ENCODE measurements at regions not wholly inside any gene's neighbourhood (a gene's known extent, or its start where the extent isn't known, plus 50 kb on each side); places are given as distances from the start of the nearest gene placed in this dataset.

DNA sequence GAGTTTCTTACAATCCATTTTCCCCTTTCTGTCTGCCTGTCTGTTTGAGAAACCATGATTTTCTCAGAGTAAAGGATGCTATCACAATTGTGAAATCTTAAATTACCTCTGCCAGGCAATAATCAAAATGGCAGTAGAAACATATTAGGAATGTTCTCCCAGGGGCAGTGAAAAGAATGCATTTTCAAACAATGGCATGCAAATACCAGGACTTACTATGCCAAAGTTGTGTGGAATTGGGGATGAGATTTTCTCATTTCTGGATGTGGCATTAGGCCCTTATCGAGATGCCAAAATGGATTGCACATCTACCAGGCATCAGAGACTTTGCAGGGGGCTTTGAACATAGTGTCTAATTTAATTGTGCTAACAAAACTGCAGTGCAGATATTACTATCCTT is 821.4 kb downstream of the RNF144A start:
- no peak overlapping the region for H3K4me3 Mint-ChIP-seq
- no peak for DNase-seq
- H3K27ac Mint-ChIP-seq, result peak overlapping the region in 3 of 10 donors; percentile 28 to 71 (median 54)
- peaks cover 0 to 5% (median 0%) of the 10 kb centered on the region in 9 donors for H3K9me3 Mint-ChIP-seq
- no peaks in the 10 kb centered on the region for H3K27me3 Mint-ChIP-seq
- peaks cover 18 to 58% (median 39%) of the 10 kb centered on the region in 4 donors for H3K4me1 Mint-ChIP-seq
- peaks cover 0 to 4% (median 0%) of the 10 kb centered on the region in 3 donors for H3K36me3 Mint-ChIP-seq
- no peak for ATAC-seq
- POLR2A ChIA-PET, result interaction anchor here (1.7 kb wide), 1 partner anchor 11 kb away, joined by 4 read pairs; no protein-coding TSS in a partner anchor

DNA sequence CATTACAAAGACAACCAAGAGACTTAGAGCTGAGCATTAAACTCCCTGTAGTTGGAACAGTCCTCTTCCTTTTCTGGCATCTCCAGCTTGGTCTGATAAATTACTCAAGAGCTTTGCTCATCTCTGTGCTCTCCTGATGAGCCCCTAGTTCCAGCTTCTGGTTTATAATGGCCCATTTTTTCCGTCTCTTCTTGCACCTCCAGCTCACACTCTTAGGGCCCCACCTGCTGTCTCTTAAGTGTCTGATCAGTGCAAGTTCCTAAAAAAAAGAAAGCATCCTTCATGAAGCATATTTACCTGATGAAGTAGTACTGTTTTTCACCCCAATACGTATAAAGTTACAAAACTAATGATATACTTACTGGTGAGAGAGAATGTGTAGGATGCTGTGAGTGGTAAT is 822.9 kb downstream of the RNF144A start:
- H3K27ac Mint-ChIP-seq, result peak overlapping the region in 5 of 10 donors; percentile 26 to 82 (median 34)
- no peaks in the 10 kb centered on the region for H3K27me3 Mint-ChIP-seq
- H3K4me3 Mint-ChIP-seq, result peak overlapping the region in 1 of 10 donors; percentile 46
- peak in 2 of 10 donors; percentile 31 to 33 for DNase-seq
- peaks cover 20 to 58% (median 42%) of the 10 kb centered on the region in 4 donors for H3K4me1 Mint-ChIP-seq
- peaks cover 0 to 10% (median 0%) of the 10 kb centered on the region in 3 donors for H3K36me3 Mint-ChIP-seq
- peaks cover 0 to 15% (median 4%) of the 10 kb centered on the region in 9 donors for H3K9me3 Mint-ChIP-seq
- POLR2A ChIA-PET, result interaction anchor here (0.6 to 2.5 kb wide), 6 partner anchors 13 to 312 kb away, joined by 3 to 9 read pairs (median 6); no protein-coding TSS in a partner anchor
- peak in 1 of 2 donors; percentile 33 for ATAC-seq

DNA sequence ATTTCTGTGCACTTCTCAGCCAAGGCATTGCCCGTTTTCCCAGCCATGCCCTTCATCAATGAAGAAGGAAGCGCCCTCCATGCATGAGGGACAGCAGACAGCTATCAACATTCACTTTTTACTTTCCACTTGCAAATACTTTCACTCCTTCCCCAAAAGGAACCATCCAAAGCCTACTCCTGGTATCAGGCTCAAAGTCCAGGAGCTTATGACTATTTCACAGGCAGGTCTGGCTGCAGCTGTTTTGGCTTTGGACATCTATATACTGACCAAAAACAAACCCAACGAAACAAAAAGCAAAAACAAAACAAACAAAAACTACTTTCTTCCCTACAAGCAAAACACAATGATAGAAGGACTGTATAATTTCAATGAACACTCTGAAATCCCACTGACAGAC is 825.1 kb downstream of the RNF144A start:
- H3K36me3 Mint-ChIP-seq, result peaks cover 0 to 10% (median 0%) of the 10 kb centered on the region in 3 donors
- ATAC-seq (no peak), DNase-seq (no peak)
- H3K27me3 Mint-ChIP-seq, result no peaks in the 10 kb centered on the region
- peaks cover 0 to 15% (median 4%) of the 10 kb centered on the region in 9 donors for H3K9me3 Mint-ChIP-seq
- POLR2A ChIA-PET, result interaction anchor here (2.5 kb wide), 1 partner anchor 292 kb away, joined by 6 read pairs; no protein-coding TSS in a partner anchor
- peaks cover 15 to 52% (median 42%) of the 10 kb centered on the region in 4 donors for H3K4me1 Mint-ChIP-seq
- peak overlapping the region in 2 of 10 donors; percentile 11 to 56 for H3K27ac Mint-ChIP-seq
- H3K4me3 Mint-ChIP-seq, result peak overlapping the region in 1 of 10 donors; percentile 31

DNA sequence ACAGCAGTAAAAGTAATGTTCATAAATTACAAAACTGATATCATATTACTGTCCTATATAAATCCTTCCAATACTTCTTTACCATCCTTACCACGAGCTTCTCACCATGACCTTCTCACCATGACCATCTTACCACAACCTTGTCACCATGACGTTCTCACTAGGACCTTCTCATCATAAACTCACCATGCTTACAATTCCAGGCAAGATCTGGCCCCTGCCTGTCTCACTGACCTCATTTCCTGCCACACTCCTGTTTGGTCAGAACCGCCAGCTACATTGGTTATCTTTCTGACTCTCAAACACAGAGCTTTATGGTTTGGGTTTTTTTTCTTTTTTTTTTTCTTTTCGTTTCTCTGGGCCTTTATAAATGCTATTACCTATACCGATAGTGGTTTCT is 827.6 kb downstream of the RNF144A start:
- peak; percentile 53 to 62 for ATAC-seq

DNA sequence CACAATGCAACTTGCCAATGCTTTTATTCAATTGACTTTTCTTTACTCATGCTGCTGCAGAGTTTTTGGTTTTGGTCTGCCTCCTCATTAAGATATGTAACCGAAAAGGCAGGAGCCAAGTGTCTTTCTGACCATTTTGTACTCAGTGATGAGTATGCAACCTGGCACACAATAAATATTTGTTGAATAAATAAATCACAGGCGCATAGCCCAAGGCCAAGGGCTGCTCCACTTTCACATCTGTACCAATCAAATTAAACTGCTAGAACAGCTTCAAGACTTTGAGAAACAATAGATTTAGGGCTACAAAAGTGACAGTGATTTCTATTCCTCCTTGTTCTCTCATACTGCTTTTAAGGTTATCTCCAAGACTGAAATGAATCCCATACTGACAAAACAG is 828.2 kb downstream of the RNF144A start:
- H3K9me3 Mint-ChIP-seq, result peaks cover 0 to 15% (median 4%) of the 10 kb centered on the region in 9 donors
- ATAC-seq, result no peak
- POLR2A ChIA-PET, result no interaction called here
- no peak overlapping the region for H3K4me3 Mint-ChIP-seq
- H3K27me3 Mint-ChIP-seq, result no peaks in the 10 kb centered on the region
- peaks cover 9 to 52% (median 26%) of the 10 kb centered on the region in 4 donors for H3K4me1 Mint-ChIP-seq
- H3K27ac Mint-ChIP-seq, result peak overlapping the region in 3 of 10 donors; percentile 10 to 89 (median 50)
- DNase-seq, result no peak
- peaks cover 0 to 10% (median 0%) of the 10 kb centered on the region in 3 donors for H3K36me3 Mint-ChIP-seq

More for the DNA sequence above, 827.6 kb downstream of the RNF144A start:
- Mint-ChIP-seq H3K4me3 (peak overlapping the region in 3 of 10 donors; percentile 16 to 42 (median 18)), H3K9me3 (peaks cover 0 to 15% (median 4%) of the 10 kb centered on the region in 9 donors), H3K27me3 (no peaks in the 10 kb centered on the region), H3K27ac (peak overlapping the region in 7 of 10 donors; percentile 7 to 89 (median 44)), H3K36me3 (peaks cover 0 to 10% (median 0%) of the 10 kb centered on the region in 3 donors), H3K4me1 (peaks cover 13 to 56% (median 31%) of the 10 kb centered on the region in 4 donors)
- POLR2A ChIA-PET, result no interaction called here
- peak in 3 of 10 donors; percentile 12 to 71 (median 33) for DNase-seq

DNA sequence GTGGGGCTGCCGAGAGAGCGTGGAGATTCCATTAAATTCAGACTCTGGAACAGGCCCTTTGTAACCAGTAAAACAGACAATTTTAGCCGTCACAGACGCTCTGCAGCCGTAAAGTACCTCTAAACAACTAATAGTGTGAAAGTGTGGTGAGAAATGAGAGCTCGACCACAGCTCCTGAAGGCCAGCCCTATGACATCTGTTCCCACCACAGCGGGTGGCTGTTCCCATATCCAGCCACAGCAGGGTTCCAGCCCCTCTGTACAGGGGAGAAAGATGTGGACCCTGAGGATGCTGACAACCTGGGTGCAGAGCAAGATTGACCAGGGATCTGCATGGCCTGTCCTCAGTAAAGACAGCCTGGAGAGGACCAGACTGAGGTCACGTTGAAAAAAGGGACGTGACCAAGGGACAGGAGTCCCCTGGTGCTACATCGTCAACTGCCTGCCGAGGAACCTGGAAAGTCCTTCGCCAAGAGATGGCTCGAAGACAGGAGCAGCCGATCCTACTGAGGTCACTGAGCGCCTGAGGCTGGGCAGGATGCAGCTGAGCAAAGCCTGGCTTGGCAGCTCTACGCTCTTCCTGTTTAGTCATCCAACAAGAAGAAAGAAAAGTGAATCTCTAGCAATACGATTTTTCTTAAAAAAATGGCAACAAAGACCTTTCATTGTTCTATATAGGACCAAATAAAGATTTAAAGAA is 831.7 kb downstream of the RNF144A start:
- Mint-ChIP-seq H3K4me1 (peaks cover 5 to 36% (median 19%) of the 10 kb centered on the region in 4 donors), H3K27ac (peak overlapping the region in 7 of 10 donors; percentile 16 to 94 (median 43))

DNA sequence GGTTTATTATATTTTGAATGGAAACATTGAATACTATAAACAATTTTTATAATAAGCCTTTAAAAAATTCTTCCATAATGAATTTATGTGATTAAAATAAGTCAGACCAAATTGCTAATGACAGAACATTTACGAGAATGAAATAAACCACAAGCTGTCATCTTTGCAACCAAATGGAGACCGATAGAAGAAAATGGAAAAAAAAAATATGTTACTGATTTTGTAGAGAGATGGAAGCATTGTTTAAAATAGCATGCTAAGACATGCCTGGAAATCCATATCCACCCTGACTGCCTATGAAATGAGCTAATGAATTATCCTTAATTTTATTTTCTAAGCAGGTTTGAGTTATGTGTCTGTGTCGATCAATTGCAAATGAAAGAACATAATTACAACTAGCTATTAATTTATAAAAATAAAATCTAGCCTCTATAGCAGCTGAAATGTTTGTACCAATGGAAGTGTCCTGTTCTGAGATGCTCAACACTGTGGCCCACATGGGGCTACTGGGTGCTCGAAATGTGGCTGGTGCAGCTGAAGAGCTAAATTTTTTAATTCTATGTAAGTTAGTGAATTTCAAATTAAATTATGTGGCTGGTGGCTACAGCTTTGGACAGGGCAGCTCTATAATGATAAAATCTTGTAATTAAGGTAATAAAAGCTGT is 832.8 kb downstream of the RNF144A start:
- DNase-seq (no peak), ATAC-seq (no peak)
- Mint-ChIP-seq H3K27me3 (no peaks in the 10 kb centered on the region), H3K36me3 (peaks cover 0 to 24% (median 24%) of the 10 kb centered on the region in 3 donors), H3K4me3 (no peak overlapping the region), H3K4me1 (peaks cover 0 to 25% (median 11%) of the 10 kb centered on the region in 4 donors), H3K9me3 (peaks cover 0 to 24% (median 18%) of the 10 kb centered on the region in 9 donors), H3K27ac (no peak overlapping the region)
- POLR2A ChIA-PET, result interaction anchor here (1.7 kb wide), 1 partner anchor 12 kb away, joined by 4 read pairs; no protein-coding TSS in a partner anchor

More for the DNA sequence above, 831.7 kb downstream of the RNF144A start:
- no peaks in the 10 kb centered on the region for H3K27me3 Mint-ChIP-seq
- H3K9me3 Mint-ChIP-seq, result peaks cover 0 to 20% (median 10%) of the 10 kb centered on the region in 9 donors
- ATAC-seq, result peak; percentile 58 to 68
- POLR2A ChIA-PET, result interaction anchor here (0.6 to 1.7 kb wide), 2 partner anchors 8 to 11 kb away, joined by 3 to 4 read pairs; no protein-coding TSS in a partner anchor
- H3K36me3 Mint-ChIP-seq, result peaks cover 0 to 18% (median 16%) of the 10 kb centered on the region in 3 donors
- peak overlapping the region in 3 of 10 donors; percentile 3 to 78 (median 31) for H3K4me3 Mint-ChIP-seq
- DNase-seq, result no peak

DNA sequence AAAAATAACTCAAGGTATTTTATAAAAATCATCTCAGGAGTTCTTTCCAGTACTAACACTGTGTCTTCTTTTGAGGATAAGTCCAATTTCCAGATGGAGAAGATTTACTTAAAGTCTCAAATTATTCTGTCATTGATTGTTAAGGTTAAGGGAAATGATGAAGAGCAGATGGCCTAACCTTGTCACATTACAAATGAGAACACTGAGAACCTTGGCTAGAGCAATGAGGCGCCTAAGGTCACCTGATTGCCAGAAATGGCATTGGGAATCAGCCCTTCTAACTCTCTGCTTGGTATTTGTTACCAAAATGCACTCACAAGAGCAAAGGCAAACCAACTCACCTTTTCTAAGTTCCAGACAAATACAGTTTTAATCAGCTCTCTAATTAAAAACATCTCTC is 835.1 kb downstream of the RNF144A start:
- peaks cover 0 to 31% (median 18%) of the 10 kb centered on the region in 9 donors for H3K9me3 Mint-ChIP-seq

DNA sequence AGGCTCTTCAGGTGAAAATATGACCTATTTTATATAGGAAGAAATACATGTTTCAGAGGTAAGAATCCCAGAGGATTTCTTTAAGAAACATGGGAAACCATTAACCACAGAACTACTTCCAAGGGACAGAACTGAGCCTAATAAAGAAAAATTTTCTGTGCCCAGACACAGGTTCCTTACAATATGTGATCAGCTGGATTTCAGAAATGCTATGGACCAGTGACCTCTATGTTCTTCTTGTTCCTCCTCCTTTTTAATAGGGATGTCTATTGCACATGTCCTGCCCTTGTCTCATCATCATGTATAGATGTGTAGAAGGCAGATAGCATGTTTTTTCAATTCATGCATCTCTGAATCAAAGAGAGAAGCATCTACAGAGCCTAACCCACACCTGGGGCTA is 836.6 kb downstream of the RNF144A start:
- H3K9me3 Mint-ChIP-seq, result peaks cover 0 to 35% (median 18%) of the 10 kb centered on the region in 9 donors
- no peak overlapping the region for H3K4me3 Mint-ChIP-seq
- H3K4me1 Mint-ChIP-seq, result peaks cover 0 to 6% (median 2%) of the 10 kb centered on the region in 4 donors
- no peak for ATAC-seq
- POLR2A ChIA-PET, result no interaction called here
- H3K27ac Mint-ChIP-seq, result no peak overlapping the region
- H3K27me3 Mint-ChIP-seq, result no peaks in the 10 kb centered on the region
- peaks cover 0 to 33% (median 28%) of the 10 kb centered on the region in 3 donors for H3K36me3 Mint-ChIP-seq
- DNase-seq, result no peak

More for the DNA sequence above, 835.1 kb downstream of the RNF144A start:
- H3K27ac Mint-ChIP-seq, result no peak overlapping the region
- no peak for DNase-seq
- H3K36me3 Mint-ChIP-seq, result peaks cover 0 to 33% (median 24%) of the 10 kb centered on the region in 3 donors
- no peak overlapping the region for H3K4me3 Mint-ChIP-seq
- peaks cover 0 to 11% (median 5%) of the 10 kb centered on the region in 4 donors for H3K4me1 Mint-ChIP-seq
- ATAC-seq, result no peak
- no peaks in the 10 kb centered on the region for H3K27me3 Mint-ChIP-seq
- POLR2A ChIA-PET, result no interaction called here

DNA sequence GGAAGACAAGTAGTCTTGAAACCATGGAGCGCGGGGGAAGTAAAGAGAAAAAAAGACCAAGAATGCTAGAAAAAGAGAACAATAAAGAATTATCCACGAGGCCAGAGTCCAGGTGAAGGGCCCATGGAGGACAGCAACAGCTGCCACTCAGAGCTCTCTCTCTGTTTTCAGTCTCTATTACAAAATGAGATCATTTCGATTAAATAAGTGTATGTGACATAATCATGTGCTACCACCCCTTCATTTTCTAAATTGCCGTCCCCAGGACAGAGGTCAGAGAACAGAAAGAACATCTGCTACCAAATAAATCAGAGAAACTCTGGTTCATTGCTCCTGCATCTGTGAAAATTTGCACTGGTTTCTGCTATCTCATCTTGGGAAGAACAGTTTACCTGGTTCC is 838.7 kb downstream of the RNF144A start:
- H3K36me3 Mint-ChIP-seq, result peaks cover 0 to 33% (median 28%) of the 10 kb centered on the region in 3 donors

DNA sequence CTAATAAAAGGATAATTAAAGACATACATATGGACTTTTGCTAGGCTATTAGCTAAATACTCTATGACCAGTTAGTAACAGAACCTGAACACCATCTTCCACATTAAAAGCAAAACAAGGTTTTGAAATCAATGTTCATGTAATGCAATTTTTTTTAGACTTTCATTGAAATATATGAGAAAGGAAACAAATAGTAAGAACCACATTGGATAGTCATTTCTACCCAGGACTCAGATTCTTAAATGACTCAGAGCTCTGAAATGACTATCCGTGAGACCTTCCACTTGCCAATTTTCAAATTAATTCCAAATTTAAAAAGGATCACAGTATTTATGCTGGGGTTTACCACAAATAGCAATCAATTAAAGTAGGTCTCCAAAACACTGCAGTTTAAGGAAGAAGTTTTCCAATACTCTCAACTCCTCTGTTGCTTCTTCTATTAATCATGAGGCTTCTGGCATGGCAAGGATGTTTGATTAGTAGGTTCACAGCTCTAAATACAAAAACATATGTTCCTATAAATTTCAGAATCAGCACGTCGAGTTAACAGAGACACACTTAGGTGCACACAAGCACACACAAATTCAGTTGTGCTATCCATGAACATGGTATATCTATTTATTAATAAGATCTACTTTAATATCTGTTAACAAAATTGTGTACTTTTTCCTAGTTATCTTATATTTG is 841.0 kb downstream of the RNF144A start:
- peaks cover 0 to 40% (median 20%) of the 10 kb centered on the region in 9 donors for H3K9me3 Mint-ChIP-seq
- DNase-seq (no peak), ATAC-seq (no peak)
- H3K4me1 Mint-ChIP-seq, result no peaks in the 10 kb centered on the region
- H3K4me3 Mint-ChIP-seq, result no peak overlapping the region
- POLR2A ChIA-PET, result interaction anchor here (1.1 kb wide), 1 partner anchor 9 kb away, joined by 4 read pairs; no protein-coding TSS in a partner anchor
- H3K27ac Mint-ChIP-seq, result no peak overlapping the region
- no peaks in the 10 kb centered on the region for H3K27me3 Mint-ChIP-seq
- H3K36me3 Mint-ChIP-seq, result peaks cover 0 to 32% (median 23%) of the 10 kb centered on the region in 3 donors

More for the DNA sequence above, 838.7 kb downstream of the RNF144A start:
- no peak for ATAC-seq
- no peaks in the 10 kb centered on the region for H3K4me1 Mint-ChIP-seq
- no peak overlapping the region for H3K4me3 Mint-ChIP-seq
- H3K27ac Mint-ChIP-seq, result peak overlapping the region in 1 of 10 donors; percentile 53
- H3K27me3 Mint-ChIP-seq, result no peaks in the 10 kb centered on the region
- no peak for DNase-seq
- peaks cover 0 to 35% (median 18%) of the 10 kb centered on the region in 9 donors for H3K9me3 Mint-ChIP-seq
- POLR2A ChIA-PET, result no interaction called here

DNA sequence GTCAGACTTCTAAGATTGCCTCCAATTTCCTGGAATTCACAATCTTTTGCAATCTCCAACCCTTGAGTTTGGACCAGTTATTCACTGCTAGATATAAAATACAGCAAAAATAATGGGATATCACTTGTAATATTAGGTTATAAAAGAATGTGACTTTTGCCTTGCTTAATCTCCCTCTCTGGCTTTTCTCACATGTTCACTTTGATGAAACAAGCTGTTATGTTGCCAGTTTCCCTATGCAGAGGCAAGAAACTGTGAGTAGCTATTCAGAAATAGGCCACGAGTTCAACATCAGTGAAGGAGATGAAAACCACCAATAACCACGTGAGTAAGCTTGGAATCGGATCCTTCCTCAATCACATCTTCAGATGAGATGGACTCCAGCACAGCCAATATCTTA is 842.7 kb downstream of the RNF144A start:
- peaks cover 6 to 35% (median 19%) of the 10 kb centered on the region in 9 donors for H3K9me3 Mint-ChIP-seq
- DNase-seq (no peak), ATAC-seq (no peak)
- no peaks in the 10 kb centered on the region for H3K4me1 Mint-ChIP-seq
- POLR2A ChIA-PET, result no interaction called here
- peaks cover 0 to 23% (median 19%) of the 10 kb centered on the region in 3 donors for H3K36me3 Mint-ChIP-seq
- H3K27me3 Mint-ChIP-seq, result no peaks in the 10 kb centered on the region
- H3K27ac Mint-ChIP-seq, result no peak overlapping the region
- H3K4me3 Mint-ChIP-seq, result no peak overlapping the region
